B cell (primary cell): ENCODE measurements at regions not wholly inside any gene's neighbourhood (a gene's known extent, or its start where the extent isn't known, plus 50 kb on each side); places are given as distances from the start of the nearest gene placed in this dataset.

ENCODE experiments used
- ATAC-seq: fragments of 200-7000 bp; cut with Tn5 transposase; one replicate; pipeline ENCODE4 v1.10.0; 2021; ENCODE audit warnings: low read depth, mild to moderate bottlenecking, moderate number of reproducible peaks, moderate library complexity
- CTCF ChIA-PET: fragments of 350-600 bp; sonication (Branson Sonifier 250); formaldehyde crosslinking; loops from one replicate; lab custom pipeline; 2021; ENCODE audit warnings: antibody characterized with exemption, inconsistent platforms; lab: Charles Lee
- POLR2A ChIA-PET: fragments of 350-600 bp; sonication (Branson Sonifier 250); formaldehyde crosslinking; loops from one replicate; lab custom pipeline; 2021; ENCODE audit warnings: antibody characterized with exemption; lab: Charles Lee
- DNase-seq: peaks from one replicate; pipeline ENCODE4 v3.0.0; 2013
- H2AFZ ChIP-seq: 2 replicates; pipeline ENCODE4 v1.6.1; 2012; ENCODE audit warnings: mild to moderate bottlenecking, low read depth, low read length; ENCODE audit not compliant: insufficient read depth, poor library complexity, severe bottlenecking
- H3K27ac ChIP-seq, 2 donors: 1 replicate in 1 of 2; 2 replicates in 1 of 2; pipeline ENCODE4 v1.5.1; 2012 to 2013; ENCODE audit warnings: low read length in 2 of 2, mild to moderate bottlenecking in 2 of 2, moderate library complexity in 1 of 2
- H3K27me3 ChIP-seq, 4 experiments: fragments of 200-600 bp in 1 of 4; sonication (generic) in 1 of 4; replicated peaks in 1 of 4; 1 replicate in 2 of 4; 2 replicates in 2 of 4; pipeline versions ENCODE4 v1.6.1 to v1.7.0; 2013 to 2016; ENCODE audit warnings: low read length in 3 of 4, mild to moderate bottlenecking in 2 of 4, mixed read lengths in 1 of 4, moderate library complexity in 1 of 4; ENCODE audit not compliant: insufficient read depth in 4 of 4, control insufficient read depth in 3 of 4; ENCODE audit errors: control extremely low read depth in 1 of 4
- H3K36me3 ChIP-seq, 2 experiments: replicated peaks in 1 of 2; 1 replicate in 1 of 2; 2 replicates in 1 of 2; pipeline versions ENCODE4 v1.6.1 to v1.7.1; 2013; ENCODE audit warnings: low read length in 1 of 2; ENCODE audit not compliant: insufficient read depth in 2 of 2, control insufficient read depth in 1 of 2; ENCODE audit errors: control extremely low read depth in 1 of 2, extremely low read depth in 1 of 2
- H3K4me1 ChIP-seq, 2 donors: fragments of 200-600 bp in 1 of 2; sonication (generic) in 1 of 2; 1 replicate in 1 of 2; 2 replicates in 1 of 2; pipeline versions ENCODE4 v1.5.1 to v1.6.1; 2013 to 2017; ENCODE audit warnings: low read length in 2 of 2; ENCODE audit not compliant: control insufficient read depth in 2 of 2, insufficient read depth in 2 of 2
- H3K4me2 ChIP-seq: replicated peaks from 2 replicates; pipeline ENCODE3; 2012; ENCODE audit warnings: mild to moderate bottlenecking, low read depth, low read length; ENCODE audit not compliant: poor library complexity, severe bottlenecking
- H3K4me3 ChIP-seq, 5 experiments: fragments of 200-600 bp in 1 of 5; sonication (generic) in 1 of 5; 1 replicate in 3 of 5; 2 replicates in 2 of 5; pipeline versions ENCODE4 v1.5.1 to v1.7.0; 2011 to 2016; ENCODE audit warnings: low read length in 4 of 5, mild to moderate bottlenecking in 4 of 5, low read depth in 2 of 5, control low read depth in 1 of 5, moderate library complexity in 1 of 5; ENCODE audit not compliant: insufficient read depth in 1 of 5; ENCODE audit errors: control extremely low read depth in 1 of 5, extremely low read depth in 1 of 5
- H3K79me2 ChIP-seq: fragments of 200-600 bp; sonication (generic); one replicate; pipeline ENCODE4 v1.6.0; 2016; ENCODE audit warnings: low read length; ENCODE audit not compliant: control insufficient read depth, insufficient read depth
- H3K9ac ChIP-seq: fragments of 200-600 bp; sonication (generic); 2 replicates; pipeline ENCODE4 v1.6.1; 2017; ENCODE audit warnings: mild to moderate bottlenecking, low read length, moderate library complexity
- H3K9me3 ChIP-seq, 3 donors: one replicate each; pipeline versions ENCODE4 v1.6.1 to v1.7.1; 2013; ENCODE audit warnings: low read length in 2 of 3; ENCODE audit not compliant: control insufficient read depth in 2 of 3, insufficient read depth in 1 of 3; ENCODE audit errors: control extremely low read depth in 1 of 3
- H4K20me1 ChIP-seq: 2 replicates; pipeline ENCODE4 v1.6.0; 2012; ENCODE audit warnings: mild to moderate bottlenecking, low read length; ENCODE audit not compliant: insufficient read depth, control insufficient read depth, poor library complexity, severe bottlenecking
- H3K27ac Mint-ChIP-seq: one replicate; pipeline ENCODE4 v1.8.0; 2021; ENCODE audit warnings: mixed read lengths
- H3K27me3 Mint-ChIP-seq: one replicate; pipeline ENCODE4 v1.8.0; 2021; ENCODE audit warnings: mixed read lengths
- H3K4me1 Mint-ChIP-seq: one replicate; pipeline ENCODE4 v1.8.0; 2021; ENCODE audit warnings: mixed read lengths
- H3K4me3 Mint-ChIP-seq: one replicate; pipeline ENCODE4 v1.8.0; 2021; ENCODE audit warnings: mixed read lengths
- H3K9me3 Mint-ChIP-seq: one replicate; pipeline ENCODE4 v1.8.0; 2022; ENCODE audit warnings: mixed read lengths; ENCODE audit not compliant: insufficient read depth
- EZH2 ChIP-seq: IDR thresholded peaks from 2 replicates; pipeline ENCODE4 v1.6.1; 2012; ENCODE audit warnings: borderline replicate concordance, low read depth, mild to moderate bottlenecking, moderate library complexity, low read length; ENCODE audit not compliant: insufficient read depth, poor library complexity, severe bottlenecking
- WGBS: methylation state at CpG from one replicate; pipeline ENCODE4 v1.1.5; 2013; ENCODE audit warnings: missing lambda C conversion rate; ENCODE audit not compliant: insufficient coverage; 5-methylcytosine and 5-hydroxymethylcytosine counted together
- intact Hi-C: fragments of 100-400 bp; cut with micrococcal nuclease; formaldehyde crosslinking; loops from one replicate; pipeline ENCODE4 v1.10.0; 2022
- TF ChIP-seq, protein P1 (sequence below): fragments of 200-600 bp; IDR thresholded peaks from one replicate; pipeline ENCODE4 v1.8.0; 2022; ENCODE audit warnings: antibody characterized with exemption, mild to moderate bottlenecking

GRCh38 chr9:129440435-129441186, 180.3 kb downstream of the C9orf50 start:
- H3K4me1 ChIP-seq = peaks cover 22 to 29% of the 10 kb centered on the region in 2 donors
- no peak overlapping the region for H3K4me3 ChIP-seq
- H3K9ac ChIP-seq = no peak overlapping the region
- H3K27ac Mint-ChIP-seq = no peak overlapping the region
- peaks cover 0 to 17% (median 3%) of the 10 kb centered on the region in 3 donors for H3K9me3 ChIP-seq
- no peak overlapping the region for H3K27ac ChIP-seq
- ATAC-seq (no peak), DNase-seq (no peak)
- no peak overlapping the region for H3K4me3 Mint-ChIP-seq
- TF ChIP-seq, protein P1, sequence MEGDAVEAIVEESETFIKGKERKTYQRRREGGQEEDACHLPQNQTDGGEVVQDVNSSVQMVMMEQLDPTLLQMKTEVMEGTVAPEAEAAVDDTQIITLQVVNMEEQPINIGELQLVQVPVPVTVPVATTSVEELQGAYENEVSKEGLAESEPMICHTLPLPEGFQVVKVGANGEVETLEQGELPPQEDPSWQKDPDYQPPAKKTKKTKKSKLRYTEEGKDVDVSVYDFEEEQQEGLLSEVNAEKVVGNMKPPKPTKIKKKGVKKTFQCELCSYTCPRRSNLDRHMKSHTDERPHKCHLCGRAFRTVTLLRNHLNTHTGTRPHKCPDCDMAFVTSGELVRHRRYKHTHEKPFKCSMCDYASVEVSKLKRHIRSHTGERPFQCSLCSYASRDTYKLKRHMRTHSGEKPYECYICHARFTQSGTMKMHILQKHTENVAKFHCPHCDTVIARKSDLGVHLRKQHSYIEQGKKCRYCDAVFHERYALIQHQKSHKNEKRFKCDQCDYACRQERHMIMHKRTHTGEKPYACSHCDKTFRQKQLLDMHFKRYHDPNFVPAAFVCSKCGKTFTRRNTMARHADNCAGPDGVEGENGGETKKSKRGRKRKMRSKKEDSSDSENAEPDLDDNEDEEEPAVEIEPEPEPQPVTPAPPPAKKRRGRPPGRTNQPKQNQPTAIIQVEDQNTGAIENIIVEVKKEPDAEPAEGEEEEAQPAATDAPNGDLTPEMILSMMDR = no peak
- no peak for TF ChIP-seq EZH2
- H3K79me2 ChIP-seq = no peaks in the 10 kb centered on the region
- peaks cover 0 to 65% (median 35%) of the 10 kb centered on the region in 4 experiments for H3K27me3 ChIP-seq
- H3K27me3 Mint-ChIP-seq = peaks cover 57% of the 10 kb centered on the region
- H4K20me1 ChIP-seq = no peaks in the 10 kb centered on the region
- ChIA-PET POLR2A (interaction anchor here (1.1 kb wide), 1 partner anchor 8 kb away, joined by 3 read pairs; no protein-coding TSS in a partner anchor), CTCF (interaction anchor here (0.7 kb wide), 1 partner anchor 41 kb away, joined by 3 read pairs; no protein-coding TSS in a partner anchor)
- no peak overlapping the region for H3K4me2 ChIP-seq
- WGBS = 61% methylated on average over 5 of the region's 12 CpGs
- intact Hi-C loops = no loop called here
- H3K36me3 ChIP-seq = no peaks in the 10 kb centered on the region
- H3K9me3 Mint-ChIP-seq = no peaks in the 10 kb centered on the region
- H2AFZ ChIP-seq = no peak overlapping the region
- peaks cover 21% of the 10 kb centered on the region for H3K4me1 Mint-ChIP-seq

GRCh38 chr9:129439242-129439641, 181.7 kb downstream of the C9orf50 start:
- ATAC-seq = no peak
- no peak overlapping the region for H3K9ac ChIP-seq
- TF ChIP-seq, protein P1 = no peak
- TF ChIP-seq EZH2 = no peak
- H3K4me2 ChIP-seq = no peak overlapping the region
- DNase-seq = no peak
- peaks cover 0 to 17% (median 3%) of the 10 kb centered on the region in 3 donors for H3K9me3 ChIP-seq
- intact Hi-C loops = no loop called here
- H4K20me1 ChIP-seq = no peaks in the 10 kb centered on the region
- H3K27me3 ChIP-seq = peaks cover 0 to 66% (median 35%) of the 10 kb centered on the region in 4 experiments
- Mint-ChIP-seq H3K27me3 (peaks cover 60% of the 10 kb centered on the region), H3K9me3 (no peaks in the 10 kb centered on the region), H3K4me3 (no peak overlapping the region), H3K4me1 (peaks cover 21% of the 10 kb centered on the region), H3K27ac (no peak overlapping the region)
- 72% methylated on average over 6 of the region's 6 CpGs for WGBS
- ChIA-PET CTCF (interaction anchor here (0.6 kb wide), 1 partner anchor 299 kb away, joined by 4 read pairs; no protein-coding TSS in a partner anchor), POLR2A (no interaction called here)
- no peak overlapping the region for H3K27ac ChIP-seq
- H3K79me2 ChIP-seq = no peaks in the 10 kb centered on the region
- H2AFZ ChIP-seq = no peak overlapping the region
- H3K4me1 ChIP-seq = peaks cover 22 to 29% of the 10 kb centered on the region in 2 donors
- H3K4me3 ChIP-seq = no peak overlapping the region
- H3K36me3 ChIP-seq = no peaks in the 10 kb centered on the region
